ENCODE measurements at regions not wholly inside any gene's neighbourhood (a gene's known extent, or its start where the extent isn't known, plus 50 kb on each side); places are given as distances from the start of the nearest gene placed in this dataset.

DNA sequence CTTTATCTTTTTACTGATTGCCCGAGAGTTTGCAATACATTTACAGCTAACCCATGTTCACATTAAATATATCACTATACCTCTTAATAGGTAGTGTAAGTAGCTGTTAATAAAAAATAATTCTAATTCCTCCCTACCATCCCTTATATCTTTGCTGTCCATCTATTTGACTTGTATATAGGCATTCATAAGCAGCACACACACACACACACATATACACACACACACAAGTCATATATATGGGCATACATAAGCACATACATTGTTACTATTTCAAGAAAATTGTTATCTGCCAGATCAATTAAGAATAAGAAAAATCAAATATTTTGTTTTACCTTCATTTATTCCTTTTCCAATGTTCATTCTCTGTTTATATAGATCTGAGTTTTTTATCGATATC, 176.4 kb downstream of the PPP1R3A start:
- TF ChIP-seq, protein P1, sequence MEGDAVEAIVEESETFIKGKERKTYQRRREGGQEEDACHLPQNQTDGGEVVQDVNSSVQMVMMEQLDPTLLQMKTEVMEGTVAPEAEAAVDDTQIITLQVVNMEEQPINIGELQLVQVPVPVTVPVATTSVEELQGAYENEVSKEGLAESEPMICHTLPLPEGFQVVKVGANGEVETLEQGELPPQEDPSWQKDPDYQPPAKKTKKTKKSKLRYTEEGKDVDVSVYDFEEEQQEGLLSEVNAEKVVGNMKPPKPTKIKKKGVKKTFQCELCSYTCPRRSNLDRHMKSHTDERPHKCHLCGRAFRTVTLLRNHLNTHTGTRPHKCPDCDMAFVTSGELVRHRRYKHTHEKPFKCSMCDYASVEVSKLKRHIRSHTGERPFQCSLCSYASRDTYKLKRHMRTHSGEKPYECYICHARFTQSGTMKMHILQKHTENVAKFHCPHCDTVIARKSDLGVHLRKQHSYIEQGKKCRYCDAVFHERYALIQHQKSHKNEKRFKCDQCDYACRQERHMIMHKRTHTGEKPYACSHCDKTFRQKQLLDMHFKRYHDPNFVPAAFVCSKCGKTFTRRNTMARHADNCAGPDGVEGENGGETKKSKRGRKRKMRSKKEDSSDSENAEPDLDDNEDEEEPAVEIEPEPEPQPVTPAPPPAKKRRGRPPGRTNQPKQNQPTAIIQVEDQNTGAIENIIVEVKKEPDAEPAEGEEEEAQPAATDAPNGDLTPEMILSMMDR (conservative IDR thresholded peaks at IDR 0.05): no peak
- no peak for TF ChIP-seq ZFX (IDR thresholded peaks at IDR 0.05)

Measured in C4-2B (cell line).